Glutamatergic neuron (in vitro differentiated cells): ENCODE measurements at regions not wholly inside any gene's neighbourhood (a gene's known extent, or its start where the extent isn't known, plus 50 kb on each side); places are given as distances from the start of the nearest gene placed in this dataset.

Experiments
- DNase-seq: peaks from one replicate; pipeline ENCODE4 v3.0.0; 2022
- H3K27ac Mint-ChIP-seq: one replicate; pipeline ENCODE4 v1.8.0; 2020; ENCODE audit warnings: mild to moderate bottlenecking, mixed read lengths, inconsistent platforms; ENCODE audit not compliant: unreplicated experiment
- H3K27me3 Mint-ChIP-seq: one replicate; pipeline ENCODE4 v1.8.0; 2020; ENCODE audit warnings: mild to moderate bottlenecking, moderate library complexity, mixed read lengths, inconsistent platforms; ENCODE audit not compliant: unreplicated experiment
- H3K36me3 Mint-ChIP-seq: one replicate; pipeline ENCODE4 v1.8.0; 2020; ENCODE audit warnings: mild to moderate bottlenecking, mixed read lengths, inconsistent platforms; ENCODE audit not compliant: unreplicated experiment
- H3K4me1 Mint-ChIP-seq: one replicate; pipeline ENCODE4 v1.8.0; 2020; ENCODE audit warnings: mild to moderate bottlenecking, low read depth, mixed read lengths, inconsistent platforms; ENCODE audit not compliant: unreplicated experiment
- H3K4me3 Mint-ChIP-seq: one replicate; pipeline ENCODE4 v1.8.0; 2020; ENCODE audit warnings: mild to moderate bottlenecking, mixed read lengths, inconsistent platforms; ENCODE audit not compliant: unreplicated experiment
- H3K9me3 Mint-ChIP-seq: one replicate; pipeline ENCODE4 v1.8.0; 2020; ENCODE audit warnings: mild to moderate bottlenecking, moderate library complexity, mixed read lengths, inconsistent platforms; ENCODE audit not compliant: unreplicated experiment
- CTCF ChIP-seq: fragments of 200-600 bp; sonication (generic); IDR thresholded peaks from one replicate; pipeline ENCODE4 v1.5.0; 2021; ENCODE audit not compliant: partially characterized antibody, unreplicated experiment

GRCh38 chr6:94367316-94367715, 948.0 kb upstream of the EPHA7 start:
- Mint-ChIP-seq H3K4me1 (no peaks in the 10 kb centered on the region), H3K4me3 (no peak overlapping the region), H3K36me3 (no peaks in the 10 kb centered on the region), H3K9me3 (no peaks in the 10 kb centered on the region), H3K27ac (no peak overlapping the region), H3K27me3 (no peaks in the 10 kb centered on the region)
- DNase-seq, result no peak
- no peak for TF ChIP-seq CTCF

GRCh38 chr6:94362061-94362864, 942.9 kb upstream of the EPHA7 start:
- H3K9me3 Mint-ChIP-seq, result no peaks in the 10 kb centered on the region
- H3K4me3 Mint-ChIP-seq, result no peak overlapping the region
- no peaks in the 10 kb centered on the region for H3K27me3 Mint-ChIP-seq
- H3K27ac Mint-ChIP-seq, result no peak overlapping the region
- DNase-seq, result no peak
- no peaks in the 10 kb centered on the region for H3K36me3 Mint-ChIP-seq
- TF ChIP-seq CTCF, result no peak
- no peaks in the 10 kb centered on the region for H3K4me1 Mint-ChIP-seq

GRCh38 chr6:94361304-94362060, 942.1 kb upstream of the EPHA7 start:
- Mint-ChIP-seq H3K4me1 (no peaks in the 10 kb centered on the region), H3K9me3 (no peaks in the 10 kb centered on the region), H3K27me3 (no peaks in the 10 kb centered on the region), H3K4me3 (no peak overlapping the region), H3K36me3 (no peaks in the 10 kb centered on the region), H3K27ac (no peak overlapping the region)
- no peak for TF ChIP-seq CTCF
- no peak for DNase-seq

GRCh38 chr6:94357381-94357980, 938.1 kb upstream of the EPHA7 start:
- H3K4me1 Mint-ChIP-seq, result no peaks in the 10 kb centered on the region
- H3K27me3 Mint-ChIP-seq, result no peaks in the 10 kb centered on the region
- no peak for TF ChIP-seq CTCF
- no peak overlapping the region for H3K4me3 Mint-ChIP-seq
- H3K27ac Mint-ChIP-seq, result no peak overlapping the region
- H3K36me3 Mint-ChIP-seq, result no peaks in the 10 kb centered on the region
- H3K9me3 Mint-ChIP-seq, result peaks cover 2% of the 10 kb centered on the region
- DNase-seq, result no peak
